Progenitor cell of endocrine pancreas (in vitro differentiated cells): ENCODE measurements at regions not wholly inside any gene's neighbourhood (a gene's known extent, or its start where the extent isn't known, plus 50 kb on each side); places are given as distances from the start of the nearest gene placed in this dataset.

ENCODE experiments used
- DNase-seq: peaks from one replicate; pipeline ENCODE4 v3.0.0; 2021; ENCODE audit warnings: low spot score; ENCODE audit not compliant: unreplicated experiment
- H3K27ac Mint-ChIP-seq: 2 replicates; pipeline ENCODE4 v1.8.0; 2021; ENCODE audit warnings: mild to moderate bottlenecking, moderate library complexity, mixed read lengths
- H3K27me3 Mint-ChIP-seq: 2 replicates; pipeline ENCODE4 v1.8.0; 2021; ENCODE audit warnings: mixed read lengths
- H3K36me3 Mint-ChIP-seq: 2 replicates; pipeline ENCODE4 v1.8.0; 2022; ENCODE audit warnings: mixed read lengths; ENCODE audit not compliant: insufficient read depth
- H3K4me1 Mint-ChIP-seq: 2 replicates; pipeline ENCODE4 v1.8.0; 2021; ENCODE audit warnings: low read depth, mixed read lengths
- H3K4me3 Mint-ChIP-seq: 2 replicates; pipeline ENCODE4 v1.8.0; 2021; ENCODE audit warnings: low read depth, mild to moderate bottlenecking, moderate library complexity, mixed read lengths
- H3K9me3 Mint-ChIP-seq: 2 replicates; pipeline ENCODE4 v1.8.0; 2021; ENCODE audit warnings: low read depth, mixed read lengths
- CTCF ChIP-seq: fragments of 200-600 bp; sonication (generic); IDR thresholded peaks from one replicate; pipeline ENCODE4 v1.5.0; 2021; ENCODE audit warnings: antibody characterized with exemption, mild to moderate bottlenecking; ENCODE audit not compliant: unreplicated experiment

GRCh38 chr21:15487196-15487550 lies 242.6 kb upstream of the USP25 start:
- DNase-seq, result no peak
- Mint-ChIP-seq H3K4me3 (no peak overlapping the region), H3K36me3 (no peaks in the 10 kb centered on the region), H3K9me3 (no peaks in the 10 kb centered on the region), H3K4me1 (no peaks in the 10 kb centered on the region), H3K27me3 (no peaks in the 10 kb centered on the region), H3K27ac (no peak overlapping the region)
- no peak for TF ChIP-seq CTCF

GRCh38 chr21:15491100-15491499 lies 238.7 kb upstream of the USP25 start:
- H3K9me3 Mint-ChIP-seq, result no peaks in the 10 kb centered on the region
- TF ChIP-seq CTCF, result no peak
- H3K4me1 Mint-ChIP-seq, result no peaks in the 10 kb centered on the region
- H3K27ac Mint-ChIP-seq, result no peak overlapping the region
- no peaks in the 10 kb centered on the region for H3K36me3 Mint-ChIP-seq
- no peak for DNase-seq
- H3K4me3 Mint-ChIP-seq, result no peak overlapping the region
- no peaks in the 10 kb centered on the region for H3K27me3 Mint-ChIP-seq

- no peaks in the 10 kb centered on the region for H3K36me3 Mint-ChIP-seq
- no peaks in the 10 kb centered on the region for H3K9me3 Mint-ChIP-seq
- H3K4me1 Mint-ChIP-seq, result no peaks in the 10 kb centered on the region
- H3K27me3 Mint-ChIP-seq, result no peaks in the 10 kb centered on the region
- no peak overlapping the region for H3K4me3 Mint-ChIP-seq
- TF ChIP-seq CTCF, result no peak
- DNase-seq, result no peak
- H3K27ac Mint-ChIP-seq, result no peak overlapping the region
Observed at GRCh38 chr21:15493646-15494045, 236.1 kb upstream of the USP25 start.

GRCh38 chr21:15494481-15494880 lies 235.3 kb upstream of the USP25 start:
- H3K4me1 Mint-ChIP-seq, result no peaks in the 10 kb centered on the region
- H3K27me3 Mint-ChIP-seq, result no peaks in the 10 kb centered on the region
- no peak overlapping the region for H3K27ac Mint-ChIP-seq
- H3K36me3 Mint-ChIP-seq, result no peaks in the 10 kb centered on the region
- TF ChIP-seq CTCF, result no peak
- no peak overlapping the region for H3K4me3 Mint-ChIP-seq
- DNase-seq, result no peak
- no peaks in the 10 kb centered on the region for H3K9me3 Mint-ChIP-seq

GRCh38 chr21:15495965-15496364 lies 233.8 kb upstream of the USP25 start:
- Mint-ChIP-seq H3K27me3 (no peaks in the 10 kb centered on the region), H3K4me1 (no peaks in the 10 kb centered on the region), H3K9me3 (no peaks in the 10 kb centered on the region), H3K27ac (no peak overlapping the region), H3K36me3 (no peaks in the 10 kb centered on the region), H3K4me3 (no peak overlapping the region)
- DNase-seq, result no peak
- no peak for TF ChIP-seq CTCF
